Cerebellar nuclear complex (tissue), 1 donor: ENCODE measurements at regions not wholly inside any gene's neighbourhood (a gene's known extent, or its start where the extent isn't known, plus 50 kb on each side); places are given as distances from the start of the nearest gene placed in this dataset.
A peak's percentile ranks its signal among the peaks of the same experiment; 100 is the strongest.
"Not testable (repeated sequence)": the region's sequence is repeated elsewhere in the genome, so short reads cannot be mapped to it uniquely, and the experiment has no call there.

ENCODE experiments used
- DNase-seq, 2 experiments: peaks; one replicate each; lab custom pipeline; 2025; lab: John Stamatoyannopoulos, UW

DNA sequence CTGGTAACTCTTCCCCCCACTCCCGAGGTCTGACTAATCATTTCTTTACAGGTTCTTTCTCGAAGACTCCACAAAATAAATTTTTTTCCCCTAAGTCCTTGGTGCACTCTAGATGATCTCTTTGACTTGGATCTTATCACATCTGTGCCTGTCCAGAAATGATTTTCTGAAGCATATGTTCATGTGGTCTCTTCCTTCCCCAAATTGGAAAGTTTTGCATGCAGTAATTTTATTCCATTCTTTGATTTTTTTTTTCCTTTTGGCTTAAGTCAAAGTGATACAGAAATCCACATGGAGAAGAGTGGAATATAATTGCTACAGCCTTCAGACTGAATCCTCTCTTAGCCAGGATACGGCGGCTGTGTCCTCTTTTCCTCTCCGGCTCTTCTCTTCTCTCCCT is 213.3 kb downstream of the BMP4 start:
- no peak for DNase-seq

DNA sequence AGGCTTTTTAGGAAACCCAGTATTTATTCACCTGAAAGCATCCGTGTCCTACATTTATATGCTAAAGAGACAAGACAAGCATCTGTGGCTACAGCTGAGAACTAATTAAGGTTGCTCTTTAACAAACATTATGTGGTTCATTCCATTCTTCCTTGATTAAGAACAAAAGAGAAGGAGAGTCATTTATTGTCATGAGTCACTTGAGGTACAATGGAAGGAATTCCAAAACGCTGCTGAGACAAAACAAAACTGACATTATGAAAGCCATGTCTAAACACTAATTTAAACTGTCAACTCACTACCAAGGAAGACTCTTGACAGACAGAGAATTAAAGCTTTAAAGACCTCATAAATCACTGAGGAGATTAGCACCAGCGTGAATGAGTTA is 214.4 kb downstream of the BMP4 start:
- no peak for DNase-seq

- DNase-seq, result no peak
Observed at GRCh38 chr14:53741479-53742232, 215.0 kb downstream of the BMP4 start.

DNA sequence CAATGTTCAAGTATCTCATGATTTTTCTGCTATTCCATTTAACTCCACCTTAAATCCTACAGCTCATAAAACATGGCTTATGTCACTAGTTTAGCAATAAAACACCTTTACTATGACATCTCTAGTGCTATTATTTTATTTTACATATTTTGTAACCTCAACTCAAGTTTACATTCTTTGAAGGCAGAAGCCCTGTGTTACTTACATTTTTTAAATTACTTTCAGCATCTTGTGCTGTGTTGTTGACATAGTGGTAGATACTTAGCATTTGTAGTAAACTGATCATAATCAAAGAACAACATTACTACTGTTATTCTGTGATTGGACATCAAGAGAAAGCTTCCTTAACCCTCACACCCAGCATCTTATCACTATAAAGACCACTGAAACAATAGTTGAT is 216.1 kb downstream of the BMP4 start:
- DNase-seq, result no peak

DNA sequence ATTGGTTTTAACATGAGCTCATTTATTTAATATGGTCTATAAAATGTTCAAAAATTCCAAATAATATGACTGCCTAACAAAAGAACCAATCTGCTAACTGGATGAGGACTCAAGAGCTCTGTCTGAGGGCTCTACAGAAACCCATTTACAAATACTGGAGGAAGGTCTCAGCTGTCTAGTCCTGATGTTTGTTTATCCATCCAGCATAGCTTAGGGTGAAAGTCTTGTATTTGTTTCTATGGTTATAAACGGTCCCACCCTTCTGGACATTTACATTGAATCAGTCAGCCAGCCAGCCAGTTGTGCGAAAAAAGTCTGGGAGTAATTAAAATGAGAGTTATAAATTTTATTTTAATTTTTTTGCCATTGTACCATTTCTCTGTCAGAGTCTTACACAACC is 220.7 kb downstream of the BMP4 start:
- DNase-seq, result no peak

- no peak for DNase-seq
Observed at GRCh38 chr14:53723221-53723620, 233.4 kb downstream of the BMP4 start.

DNA sequence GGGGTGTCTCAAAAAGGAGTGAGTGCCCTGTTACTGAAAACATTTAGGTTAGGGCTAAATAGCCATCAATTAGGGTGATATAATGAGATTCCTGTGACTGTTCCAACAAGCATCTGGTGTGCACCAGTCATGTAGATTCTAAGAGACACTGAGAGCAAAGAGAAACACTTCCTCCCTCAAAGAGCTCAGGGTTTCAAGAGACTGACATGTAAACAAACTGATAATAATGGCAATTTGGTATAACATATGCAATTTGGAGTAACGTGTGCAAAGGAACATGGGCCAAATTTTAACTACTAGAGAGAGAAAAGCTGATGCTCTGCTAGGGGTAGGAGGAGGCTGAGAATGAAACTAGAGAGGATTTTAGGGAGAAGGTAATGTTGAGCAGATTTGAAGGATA is 237.1 kb downstream of the BMP4 start:
- no peak for DNase-seq

DNA sequence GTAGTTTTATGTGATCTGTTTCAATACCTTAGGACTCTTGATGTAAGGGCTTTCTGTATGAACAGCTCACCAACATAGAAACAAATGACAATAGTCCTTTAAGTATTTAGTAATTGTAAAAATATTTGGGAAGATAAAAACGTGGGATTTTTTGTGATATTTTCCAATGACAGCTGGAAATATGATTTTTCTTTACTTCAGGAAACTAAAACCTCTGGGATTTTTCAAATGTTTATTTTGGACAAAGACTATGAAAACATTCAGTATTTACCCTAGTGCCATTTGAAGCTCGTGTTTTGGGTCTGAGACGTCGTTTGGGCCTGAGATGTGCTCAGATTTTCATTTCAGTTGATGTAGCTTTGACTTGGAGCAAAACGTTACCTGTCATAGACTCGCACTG is 240.0 kb downstream of the BMP4 start:
- no peak for DNase-seq

- DNase-seq, result peak in 1 of 2 experiments; percentile 32
Observed at GRCh38 chr14:53715193-53715721, 241.4 kb downstream of the BMP4 start.

DNA sequence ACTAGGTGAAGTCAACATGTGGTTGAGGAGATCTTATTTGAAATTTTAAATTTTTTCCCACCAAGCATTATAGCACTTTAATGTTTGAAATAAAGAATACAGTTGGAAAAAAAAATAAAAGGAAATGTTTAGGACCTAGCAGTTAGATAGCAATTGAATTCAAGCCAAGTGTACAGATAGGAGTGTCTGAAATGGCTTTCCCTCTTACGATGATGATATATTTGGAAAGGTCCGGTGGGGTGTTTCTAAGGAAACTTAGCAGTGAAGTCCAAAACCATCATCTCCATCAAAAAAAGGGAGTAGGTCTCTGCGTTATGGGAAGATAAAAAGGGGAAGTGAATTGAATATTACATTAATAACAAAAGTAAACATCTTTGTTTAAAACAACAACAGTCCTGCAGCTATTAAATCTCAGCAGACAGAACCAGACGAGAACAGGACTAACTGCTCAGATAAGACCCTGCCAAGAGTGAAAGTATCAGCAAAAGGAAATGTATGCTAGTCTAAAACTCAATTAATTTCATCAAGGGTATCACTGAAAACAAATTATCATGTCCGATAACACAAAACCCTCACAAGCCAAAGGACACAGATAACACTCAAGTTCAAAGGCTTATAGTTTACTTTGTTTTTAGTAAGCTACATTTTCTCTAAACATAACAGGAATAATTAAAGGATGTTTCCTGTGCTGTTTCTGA is 242.0 kb downstream of the BMP4 start:
- DNase-seq, result no peak

DNA sequence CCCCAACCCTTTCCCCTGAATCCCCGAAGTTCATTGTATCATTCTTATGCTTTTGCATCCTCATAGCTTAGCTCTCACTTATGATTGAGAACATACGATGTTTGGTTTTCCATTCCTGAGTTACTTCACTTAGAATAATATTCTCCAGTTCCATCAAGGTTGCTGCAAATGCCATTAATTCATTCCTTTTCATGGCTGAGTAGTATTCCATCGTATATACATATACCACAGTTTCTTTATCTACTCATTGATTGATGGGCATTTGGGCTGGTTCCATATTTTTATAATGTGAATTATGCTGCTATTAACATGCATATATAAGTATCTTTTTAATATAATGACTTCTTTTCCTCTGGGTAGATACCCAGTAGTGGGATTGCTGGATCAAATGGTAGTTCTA is 243.7 kb downstream of the BMP4 start:
- not testable (repeated sequence) for DNase-seq

DNA sequence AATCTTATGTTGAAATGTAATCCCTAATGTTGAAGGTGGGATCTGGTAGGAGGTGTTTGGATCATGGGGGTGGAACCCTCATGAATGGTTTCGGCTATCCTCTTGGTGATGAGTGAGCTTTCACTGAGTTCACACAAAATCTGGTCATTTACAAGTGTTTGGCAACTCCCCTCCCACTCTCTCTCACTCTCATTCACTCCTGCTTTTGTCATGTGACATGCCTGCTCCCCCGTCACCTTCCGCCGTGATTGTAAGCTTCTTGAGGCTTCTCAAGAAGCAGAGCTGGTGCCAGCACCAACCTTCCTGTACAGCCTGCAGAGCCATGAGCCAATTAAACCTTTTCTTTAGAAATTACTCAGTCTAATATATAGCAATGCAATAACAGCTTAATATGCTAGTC is 245.4 kb downstream of the BMP4 start:
- DNase-seq, result no peak

- DNase-seq, result no peak
Observed at GRCh38 chr14:53710615-53711014, 246.0 kb downstream of the BMP4 start.

GRCh38 chr14:53709381-53709780 is 247.2 kb downstream of the BMP4 start:
- no peak for DNase-seq

DNA sequence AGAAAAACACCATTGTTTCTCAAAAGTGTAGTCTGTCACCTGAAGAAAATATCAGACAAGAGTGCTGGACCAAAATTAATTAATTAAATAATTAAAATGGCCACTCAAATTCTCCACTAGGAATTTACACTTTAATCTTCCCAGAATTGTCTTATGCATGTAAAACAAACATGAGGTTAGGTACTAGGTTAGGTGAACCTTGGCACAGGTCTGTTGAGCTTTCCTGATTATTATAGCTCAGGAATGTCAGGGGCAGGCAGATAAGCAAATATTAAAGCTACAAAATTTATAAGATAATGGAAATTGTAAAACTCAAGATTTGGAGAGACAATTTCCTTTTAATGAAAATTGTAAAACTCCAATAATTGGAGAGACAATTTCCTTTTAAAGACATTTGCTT is 253.2 kb downstream of the BMP4 start:
- no peak for DNase-seq

- no peak for DNase-seq
Observed at GRCh38 chr14:53701108-53701875, 255.3 kb downstream of the BMP4 start.

DNA sequence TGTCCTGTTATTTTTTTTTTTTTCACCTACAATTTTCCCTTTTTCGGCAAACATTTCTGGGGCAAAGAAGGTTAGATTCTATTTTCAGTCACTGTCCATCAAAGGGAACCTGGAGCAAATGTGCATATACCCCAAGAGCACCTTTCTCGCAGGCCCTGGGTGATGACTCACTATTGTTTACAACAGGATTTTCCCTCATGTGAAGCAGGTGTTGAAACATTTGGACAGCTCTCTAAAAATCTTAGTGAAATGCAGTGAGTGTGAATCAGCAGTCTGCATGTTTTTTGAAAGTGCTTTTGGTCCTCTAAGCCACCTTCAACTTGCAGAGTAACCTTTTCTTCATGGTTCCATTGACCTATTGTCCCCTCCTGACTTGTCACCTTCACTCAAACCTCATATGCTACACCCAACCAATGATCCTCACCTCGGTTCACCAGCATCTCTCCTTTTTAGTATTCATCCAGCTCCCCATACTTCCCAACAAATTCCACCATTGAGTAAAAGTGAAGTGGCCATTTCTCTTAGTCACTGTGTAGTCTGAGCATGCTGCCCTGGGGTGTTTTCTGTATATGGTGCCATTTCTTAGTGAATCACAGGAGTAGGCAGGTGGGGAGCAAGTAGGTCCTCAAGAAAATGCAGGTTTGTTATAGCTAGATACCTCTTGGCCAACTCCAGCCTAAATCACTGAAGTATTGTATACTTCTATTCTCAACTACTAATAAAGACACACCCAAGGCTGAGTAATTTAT is 260.2 kb downstream of the BMP4 start:
- no peak for DNase-seq

- no peak for DNase-seq
Observed at GRCh38 chr14:53695692-53696214, 260.9 kb downstream of the BMP4 start.

- DNase-seq, result no peak
Observed at GRCh38 chr14:53692885-53693284, 263.7 kb downstream of the BMP4 start.

DNA sequence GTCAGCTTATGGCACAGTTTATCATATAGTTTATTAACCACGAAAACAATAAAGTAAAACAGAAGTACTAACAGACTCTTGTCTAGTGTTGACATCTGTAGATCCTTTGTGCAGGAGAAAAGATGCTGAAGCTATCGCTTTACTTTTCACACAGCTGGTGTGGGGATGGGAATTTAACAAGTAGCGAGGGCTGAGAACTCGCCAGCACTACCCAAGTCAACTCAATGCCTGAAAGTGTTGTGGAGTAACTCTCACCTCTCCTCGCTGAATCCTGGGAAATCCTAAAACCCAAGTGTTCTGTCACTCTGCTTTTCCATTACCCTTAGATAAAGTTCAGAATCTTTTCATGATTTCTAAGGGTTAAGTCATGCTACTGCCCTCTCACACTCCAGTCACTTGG is 264.2 kb downstream of the BMP4 start:
- no peak for DNase-seq

GRCh38 chr14:53683229-53683628 is 273.4 kb downstream of the BMP4 start:
- DNase-seq, result no peak

DNA sequence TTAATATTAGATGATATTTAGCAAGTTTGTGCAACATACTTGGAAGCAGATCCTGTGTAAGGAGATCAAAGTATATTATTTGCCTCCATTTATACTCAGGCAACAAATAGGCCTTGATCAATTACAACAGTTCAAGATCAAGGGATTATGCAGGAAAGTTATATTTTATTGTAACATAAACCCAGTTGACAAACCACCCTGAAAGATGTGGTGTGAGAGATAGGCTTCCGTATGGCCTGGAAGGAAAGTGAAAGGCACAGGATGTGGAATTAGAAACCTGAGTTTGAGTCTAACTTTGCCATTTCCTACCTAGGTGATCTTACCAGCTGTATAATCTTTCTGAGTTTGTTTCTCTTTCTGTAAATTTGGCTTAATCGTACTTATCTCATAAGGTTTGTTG is 284.1 kb downstream of the BMP4 start:
- DNase-seq, result no peak
